ENCODE measurements at regions not wholly inside any gene's neighbourhood (a gene's known extent, or its start where the extent isn't known, plus 50 kb on each side); places are given as distances from the start of the nearest gene placed in this dataset.

- Histone ChIP-seq H3K27ac (peak overlapping the region in 4 of 12 donors; percentile 38 to 54 (median 48)), H3K4me3 (peak overlapping the region in 4 of 12 donors; percentile 43 to 60 (median 53)), H3K27me3 (no peaks in the 10 kb centered on the region), H3K9me3 (no peaks in the 10 kb centered on the region), H3K36me3 (no peaks in the 10 kb centered on the region), H3K4me1 (peaks cover 0 to 12% (median 10%) of the 10 kb centered on the region in 12 donors)
- ATAC-seq, result no peak
- intact Hi-C loops (cut with DNase I), result loop anchor here (1.0 to 10.0 kb wide), 16 partner anchors 71 to 639 kb away; partner anchors contain the start of gene CXCL12 (in 4 of the 10)
- TF ChIP-seq CTCF (IDR thresholded peaks at IDR 0.05) (no peak), POLR2A (IDR thresholded peaks at IDR 0.05) (no peak)
- DNase-seq, result no peak
- 78 to 85% (median 82%) methylated on average over 12 of the region's 12 CpGs for WGBS, 4 donors
These were observed 73.3 kb downstream of the CXCL12 start for GRCh38 chr10:44311563-44312051.

GRCh38 chr10:44310762-44311562 is 73.9 kb downstream of the CXCL12 start:
- peak overlapping the region in 10 of 12 donors; percentile 38 to 60 (median 50) for H3K4me3 ChIP-seq
- H3K36me3 ChIP-seq, result no peaks in the 10 kb centered on the region
- peak; percentile 88 to 93 (median 90) for DNase-seq
- H3K4me1 ChIP-seq, result peaks cover 0 to 12% (median 10%) of the 10 kb centered on the region in 12 donors
- intact Hi-C loops (cut with DNase I), result loop anchor here (1.0 to 10.0 kb wide), 16 partner anchors 71 to 639 kb away; partner anchors contain the start of gene CXCL12 (in 4 of the 10)
- TF ChIP-seq CTCF (IDR thresholded peaks at IDR 0.05), result peak; percentile 79 to 100 (median 98)
- TF ChIP-seq POLR2A (IDR thresholded peaks at IDR 0.05), result no peak
- 10 to 19% (median 12%) methylated on average over 43 to 58 of the region's 58 CpGs for WGBS, 4 donors
- peak; percentile 84 to 99 (median 97) for ATAC-seq
- no peaks in the 10 kb centered on the region for H3K27me3 ChIP-seq
- no peaks in the 10 kb centered on the region for H3K9me3 ChIP-seq
- H3K27ac ChIP-seq, result peak overlapping the region in 6 of 12 donors; percentile 18 to 73 (median 48)

- H3K4me3 ChIP-seq, result peak overlapping the region in 9 of 12 donors; percentile 43 to 60 (median 50)
- intact Hi-C loops (cut with DNase I), result loop anchor here (2.0 to 10.0 kb wide), 17 partner anchors 72 to 638 kb away; partner anchors contain the start of gene CXCL12 (in 4 of the 10)
- TF ChIP-seq CTCF (IDR thresholded peaks at IDR 0.05) (no peak), POLR2A (IDR thresholded peaks at IDR 0.05) (no peak)
- peak overlapping the region in 3 of 12 donors; percentile 41 to 73 (median 51) for H3K27ac ChIP-seq
- H3K36me3 ChIP-seq, result no peaks in the 10 kb centered on the region
- WGBS, 4 donors, result 90 to 93% (median 92%) methylated on average over 32 of the region's 32 CpGs
- H3K4me1 ChIP-seq, result peaks cover 0 to 12% (median 10%) of the 10 kb centered on the region in 12 donors
- ATAC-seq (no peak), DNase-seq (no peak)
- no peaks in the 10 kb centered on the region for H3K9me3 ChIP-seq
- no peaks in the 10 kb centered on the region for H3K27me3 ChIP-seq
These were observed 74.7 kb downstream of the CXCL12 start for GRCh38 chr10:44309939-44310761.
